ENCODE measurements at regions not wholly inside any gene's neighbourhood (a gene's known extent, or its start where the extent isn't known, plus 50 kb on each side); places are given as distances from the start of the nearest gene placed in this dataset.

DNA sequence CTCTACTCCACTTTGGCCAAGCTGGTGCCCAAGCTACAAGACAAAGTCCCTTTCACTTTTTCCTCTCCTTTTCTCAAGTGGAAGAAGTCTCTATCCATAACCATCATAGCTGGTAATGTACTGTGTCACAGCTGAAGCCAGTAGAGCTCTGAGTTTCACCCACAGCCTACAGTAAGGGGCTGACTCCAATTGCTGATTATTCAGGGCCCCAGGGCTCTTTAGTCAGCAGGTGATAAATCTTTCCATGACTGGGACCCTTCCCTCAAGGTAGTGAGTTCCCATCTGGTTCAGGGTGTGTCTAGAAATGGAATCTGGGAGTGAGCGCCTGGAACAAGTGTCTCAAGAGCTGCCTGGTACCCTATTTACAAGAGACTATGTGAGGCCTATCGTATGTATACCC is 436.0 kb upstream of the CA10 start:
- TF ChIP-seq, protein P1, sequence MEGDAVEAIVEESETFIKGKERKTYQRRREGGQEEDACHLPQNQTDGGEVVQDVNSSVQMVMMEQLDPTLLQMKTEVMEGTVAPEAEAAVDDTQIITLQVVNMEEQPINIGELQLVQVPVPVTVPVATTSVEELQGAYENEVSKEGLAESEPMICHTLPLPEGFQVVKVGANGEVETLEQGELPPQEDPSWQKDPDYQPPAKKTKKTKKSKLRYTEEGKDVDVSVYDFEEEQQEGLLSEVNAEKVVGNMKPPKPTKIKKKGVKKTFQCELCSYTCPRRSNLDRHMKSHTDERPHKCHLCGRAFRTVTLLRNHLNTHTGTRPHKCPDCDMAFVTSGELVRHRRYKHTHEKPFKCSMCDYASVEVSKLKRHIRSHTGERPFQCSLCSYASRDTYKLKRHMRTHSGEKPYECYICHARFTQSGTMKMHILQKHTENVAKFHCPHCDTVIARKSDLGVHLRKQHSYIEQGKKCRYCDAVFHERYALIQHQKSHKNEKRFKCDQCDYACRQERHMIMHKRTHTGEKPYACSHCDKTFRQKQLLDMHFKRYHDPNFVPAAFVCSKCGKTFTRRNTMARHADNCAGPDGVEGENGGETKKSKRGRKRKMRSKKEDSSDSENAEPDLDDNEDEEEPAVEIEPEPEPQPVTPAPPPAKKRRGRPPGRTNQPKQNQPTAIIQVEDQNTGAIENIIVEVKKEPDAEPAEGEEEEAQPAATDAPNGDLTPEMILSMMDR (optimal IDR thresholded peaks at IDR 0.05 in 1 of 3, IDR thresholded peaks at IDR 0.05 in 1 of 3, conservative IDR thresholded peaks at IDR 0.05 in 1 of 3; ENCODE audit: extremely low read depth in 1 of 3, insufficient read depth in 2 of 3, low read length in 3 of 3) = no peak
- no peak for TF ChIP-seq EZH2 (IDR thresholded peaks at IDR 0.05; ENCODE audit: low read length)
